B cell (primary cell): ENCODE measurements at regions not wholly inside any gene's neighbourhood (a gene's known extent, or its start where the extent isn't known, plus 50 kb on each side); places are given as distances from the start of the nearest gene placed in this dataset.

Experiments
- ATAC-seq: fragments of 200-7000 bp; cut with Tn5 transposase; one replicate; pipeline ENCODE4 v1.10.0; 2021; ENCODE audit warnings: low read depth, mild to moderate bottlenecking, moderate number of reproducible peaks, moderate library complexity
- CTCF ChIA-PET: fragments of 350-600 bp; sonication (Branson Sonifier 250); formaldehyde crosslinking; loops from one replicate; lab custom pipeline; 2021; ENCODE audit warnings: antibody characterized with exemption, inconsistent platforms; lab: Charles Lee
- POLR2A ChIA-PET: fragments of 350-600 bp; sonication (Branson Sonifier 250); formaldehyde crosslinking; loops from one replicate; lab custom pipeline; 2021; ENCODE audit warnings: antibody characterized with exemption; lab: Charles Lee
- DNase-seq: peaks from one replicate; pipeline ENCODE4 v3.0.0; 2013
- H2AFZ ChIP-seq: 2 replicates; pipeline ENCODE4 v1.6.1; 2012; ENCODE audit warnings: mild to moderate bottlenecking, low read depth, low read length; ENCODE audit not compliant: insufficient read depth, poor library complexity, severe bottlenecking
- H3K27ac ChIP-seq, 2 donors: 1 replicate in 1 of 2; 2 replicates in 1 of 2; pipeline ENCODE4 v1.5.1; 2012 to 2013; ENCODE audit warnings: low read length in 2 of 2, mild to moderate bottlenecking in 2 of 2, moderate library complexity in 1 of 2
- H3K27me3 ChIP-seq, 4 experiments: fragments of 200-600 bp in 1 of 4; sonication (generic) in 1 of 4; replicated peaks in 1 of 4; 1 replicate in 2 of 4; 2 replicates in 2 of 4; pipeline versions ENCODE4 v1.6.1 to v1.7.0; 2013 to 2016; ENCODE audit warnings: low read length in 3 of 4, mild to moderate bottlenecking in 2 of 4, mixed read lengths in 1 of 4, moderate library complexity in 1 of 4; ENCODE audit not compliant: insufficient read depth in 4 of 4, control insufficient read depth in 3 of 4; ENCODE audit errors: control extremely low read depth in 1 of 4
- H3K36me3 ChIP-seq, 2 experiments: replicated peaks in 1 of 2; 1 replicate in 1 of 2; 2 replicates in 1 of 2; pipeline versions ENCODE4 v1.6.1 to v1.7.1; 2013; ENCODE audit warnings: low read length in 1 of 2; ENCODE audit not compliant: insufficient read depth in 2 of 2, control insufficient read depth in 1 of 2; ENCODE audit errors: control extremely low read depth in 1 of 2, extremely low read depth in 1 of 2
- H3K4me1 ChIP-seq, 2 donors: fragments of 200-600 bp in 1 of 2; sonication (generic) in 1 of 2; 1 replicate in 1 of 2; 2 replicates in 1 of 2; pipeline versions ENCODE4 v1.5.1 to v1.6.1; 2013 to 2017; ENCODE audit warnings: low read length in 2 of 2; ENCODE audit not compliant: control insufficient read depth in 2 of 2, insufficient read depth in 2 of 2
- H3K4me2 ChIP-seq: replicated peaks from 2 replicates; pipeline ENCODE3; 2012; ENCODE audit warnings: mild to moderate bottlenecking, low read depth, low read length; ENCODE audit not compliant: poor library complexity, severe bottlenecking
- H3K4me3 ChIP-seq, 5 experiments: fragments of 200-600 bp in 1 of 5; sonication (generic) in 1 of 5; 1 replicate in 3 of 5; 2 replicates in 2 of 5; pipeline versions ENCODE4 v1.5.1 to v1.7.0; 2011 to 2016; ENCODE audit warnings: low read length in 4 of 5, mild to moderate bottlenecking in 4 of 5, low read depth in 2 of 5, control low read depth in 1 of 5, moderate library complexity in 1 of 5; ENCODE audit not compliant: insufficient read depth in 1 of 5; ENCODE audit errors: control extremely low read depth in 1 of 5, extremely low read depth in 1 of 5
- H3K79me2 ChIP-seq: fragments of 200-600 bp; sonication (generic); one replicate; pipeline ENCODE4 v1.6.0; 2016; ENCODE audit warnings: low read length; ENCODE audit not compliant: control insufficient read depth, insufficient read depth
- H3K9ac ChIP-seq: fragments of 200-600 bp; sonication (generic); 2 replicates; pipeline ENCODE4 v1.6.1; 2017; ENCODE audit warnings: mild to moderate bottlenecking, low read length, moderate library complexity
- H3K9me3 ChIP-seq, 3 donors: one replicate each; pipeline versions ENCODE4 v1.6.1 to v1.7.1; 2013; ENCODE audit warnings: low read length in 2 of 3; ENCODE audit not compliant: control insufficient read depth in 2 of 3, insufficient read depth in 1 of 3; ENCODE audit errors: control extremely low read depth in 1 of 3
- H4K20me1 ChIP-seq: 2 replicates; pipeline ENCODE4 v1.6.0; 2012; ENCODE audit warnings: mild to moderate bottlenecking, low read length; ENCODE audit not compliant: insufficient read depth, control insufficient read depth, poor library complexity, severe bottlenecking
- H3K27ac Mint-ChIP-seq: one replicate; pipeline ENCODE4 v1.8.0; 2021; ENCODE audit warnings: mixed read lengths
- H3K27me3 Mint-ChIP-seq: one replicate; pipeline ENCODE4 v1.8.0; 2021; ENCODE audit warnings: mixed read lengths
- H3K4me1 Mint-ChIP-seq: one replicate; pipeline ENCODE4 v1.8.0; 2021; ENCODE audit warnings: mixed read lengths
- H3K4me3 Mint-ChIP-seq: one replicate; pipeline ENCODE4 v1.8.0; 2021; ENCODE audit warnings: mixed read lengths
- H3K9me3 Mint-ChIP-seq: one replicate; pipeline ENCODE4 v1.8.0; 2022; ENCODE audit warnings: mixed read lengths; ENCODE audit not compliant: insufficient read depth
- EZH2 ChIP-seq: IDR thresholded peaks from 2 replicates; pipeline ENCODE4 v1.6.1; 2012; ENCODE audit warnings: borderline replicate concordance, low read depth, mild to moderate bottlenecking, moderate library complexity, low read length; ENCODE audit not compliant: insufficient read depth, poor library complexity, severe bottlenecking
- WGBS: methylation state at CpG from one replicate; pipeline ENCODE4 v1.1.5; 2013; ENCODE audit warnings: missing lambda C conversion rate; ENCODE audit not compliant: insufficient coverage; 5-methylcytosine and 5-hydroxymethylcytosine counted together
- intact Hi-C: fragments of 100-400 bp; cut with micrococcal nuclease; formaldehyde crosslinking; loops from one replicate; pipeline ENCODE4 v1.10.0; 2022
- TF ChIP-seq, protein P1 (sequence below): fragments of 200-600 bp; IDR thresholded peaks from one replicate; pipeline ENCODE4 v1.8.0; 2022; ENCODE audit warnings: antibody characterized with exemption, mild to moderate bottlenecking

DNA sequence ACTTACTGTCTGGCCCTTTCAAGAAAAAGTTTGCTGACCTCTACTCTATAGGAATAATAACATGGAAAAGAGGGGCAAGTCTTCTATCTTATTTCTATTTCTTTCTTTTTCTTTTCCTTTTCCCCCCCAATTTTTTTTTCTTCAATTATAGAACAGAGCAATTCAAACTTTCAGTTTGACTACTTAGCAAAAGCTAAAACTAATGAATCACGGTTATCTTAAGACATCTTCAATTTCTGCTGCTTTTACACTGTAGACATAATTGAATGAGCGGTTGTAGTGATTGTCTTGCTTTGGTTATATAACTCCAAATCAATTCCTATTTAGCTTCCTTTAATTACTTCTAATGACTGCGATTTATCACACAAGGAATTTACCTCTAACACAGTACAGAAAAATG, 74.3 kb upstream of the P2RY1 start:
- Histone ChIP-seq H3K9me3 (no peaks in the 10 kb centered on the region), H3K27me3 (no peaks in the 10 kb centered on the region), H3K4me3 (no peak overlapping the region), H2AFZ (no peak overlapping the region), H3K79me2 (no peaks in the 10 kb centered on the region), H4K20me1 (no peaks in the 10 kb centered on the region), H3K36me3 (no peaks in the 10 kb centered on the region), H3K27ac (no peak overlapping the region), H3K4me2 (no peak overlapping the region), H3K4me1 (no peaks in the 10 kb centered on the region), H3K9ac (no peak overlapping the region)
- H3K27ac Mint-ChIP-seq: no peak overlapping the region
- TF ChIP-seq, protein P1, sequence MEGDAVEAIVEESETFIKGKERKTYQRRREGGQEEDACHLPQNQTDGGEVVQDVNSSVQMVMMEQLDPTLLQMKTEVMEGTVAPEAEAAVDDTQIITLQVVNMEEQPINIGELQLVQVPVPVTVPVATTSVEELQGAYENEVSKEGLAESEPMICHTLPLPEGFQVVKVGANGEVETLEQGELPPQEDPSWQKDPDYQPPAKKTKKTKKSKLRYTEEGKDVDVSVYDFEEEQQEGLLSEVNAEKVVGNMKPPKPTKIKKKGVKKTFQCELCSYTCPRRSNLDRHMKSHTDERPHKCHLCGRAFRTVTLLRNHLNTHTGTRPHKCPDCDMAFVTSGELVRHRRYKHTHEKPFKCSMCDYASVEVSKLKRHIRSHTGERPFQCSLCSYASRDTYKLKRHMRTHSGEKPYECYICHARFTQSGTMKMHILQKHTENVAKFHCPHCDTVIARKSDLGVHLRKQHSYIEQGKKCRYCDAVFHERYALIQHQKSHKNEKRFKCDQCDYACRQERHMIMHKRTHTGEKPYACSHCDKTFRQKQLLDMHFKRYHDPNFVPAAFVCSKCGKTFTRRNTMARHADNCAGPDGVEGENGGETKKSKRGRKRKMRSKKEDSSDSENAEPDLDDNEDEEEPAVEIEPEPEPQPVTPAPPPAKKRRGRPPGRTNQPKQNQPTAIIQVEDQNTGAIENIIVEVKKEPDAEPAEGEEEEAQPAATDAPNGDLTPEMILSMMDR: no peak
- no peak for TF ChIP-seq EZH2
- no peaks in the 10 kb centered on the region for H3K4me1 Mint-ChIP-seq
- H3K9me3 Mint-ChIP-seq: peaks cover 5% of the 10 kb centered on the region
- ATAC-seq (no peak), DNase-seq (no peak)
- intact Hi-C loops: no loop called here
- POLR2A ChIA-PET: no interaction called here
- no CpG with 5 or more reads among the region's 3 CpGs for WGBS
- CTCF ChIA-PET: no interaction called here
- no peak overlapping the region for H3K4me3 Mint-ChIP-seq
- peaks cover 8% of the 10 kb centered on the region for H3K27me3 Mint-ChIP-seq

DNA sequence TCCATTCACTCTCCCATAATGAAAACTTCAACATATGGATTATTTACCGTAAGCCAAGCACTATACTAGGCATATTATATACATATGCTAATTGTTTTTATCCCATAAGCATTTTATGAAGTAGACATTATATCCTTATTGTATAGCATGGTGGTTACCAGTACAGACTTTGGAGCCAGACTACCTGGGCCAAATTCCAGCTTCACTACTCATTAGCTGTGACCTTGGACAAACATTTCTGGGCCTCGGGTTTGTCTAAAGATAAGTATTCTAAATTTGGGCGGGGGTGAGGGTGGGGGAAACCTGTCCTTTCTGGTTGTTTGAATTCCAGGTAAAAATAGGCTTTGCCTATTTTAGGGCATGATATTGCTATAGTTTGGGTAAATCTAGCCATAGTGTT, 66.5 kb upstream of the P2RY1 start:
- Histone ChIP-seq H3K36me3 (no peaks in the 10 kb centered on the region), H3K9ac (no peak overlapping the region), H2AFZ (no peak overlapping the region), H3K27me3 (no peaks in the 10 kb centered on the region), H3K4me1 (no peaks in the 10 kb centered on the region), H3K9me3 (no peaks in the 10 kb centered on the region), H3K4me2 (no peak overlapping the region), H3K4me3 (no peak overlapping the region), H4K20me1 (no peaks in the 10 kb centered on the region), H3K79me2 (no peaks in the 10 kb centered on the region), H3K27ac (no peak overlapping the region)
- DNase-seq (no peak), ATAC-seq (no peak)
- CTCF ChIA-PET: no interaction called here
- no peak overlapping the region for H3K27ac Mint-ChIP-seq
- no CpG with 5 or more reads among the region's 3 CpGs for WGBS
- H3K27me3 Mint-ChIP-seq: peaks cover 5% of the 10 kb centered on the region
- TF ChIP-seq EZH2: no peak
- TF ChIP-seq, protein P1: no peak
- H3K4me3 Mint-ChIP-seq: no peak overlapping the region
- H3K9me3 Mint-ChIP-seq: peaks cover 5% of the 10 kb centered on the region
- POLR2A ChIA-PET: no interaction called here
- intact Hi-C loops: loop anchor here (1.0 kb wide), 1 partner anchor 44 kb away; no protein-coding TSS in a partner anchor
- no peaks in the 10 kb centered on the region for H3K4me1 Mint-ChIP-seq
